ENCODE measurements at regions not wholly inside any gene's neighbourhood (a gene's known extent, or its start where the extent isn't known, plus 50 kb on each side); places are given as distances from the start of the nearest gene placed in this dataset.

DNA sequence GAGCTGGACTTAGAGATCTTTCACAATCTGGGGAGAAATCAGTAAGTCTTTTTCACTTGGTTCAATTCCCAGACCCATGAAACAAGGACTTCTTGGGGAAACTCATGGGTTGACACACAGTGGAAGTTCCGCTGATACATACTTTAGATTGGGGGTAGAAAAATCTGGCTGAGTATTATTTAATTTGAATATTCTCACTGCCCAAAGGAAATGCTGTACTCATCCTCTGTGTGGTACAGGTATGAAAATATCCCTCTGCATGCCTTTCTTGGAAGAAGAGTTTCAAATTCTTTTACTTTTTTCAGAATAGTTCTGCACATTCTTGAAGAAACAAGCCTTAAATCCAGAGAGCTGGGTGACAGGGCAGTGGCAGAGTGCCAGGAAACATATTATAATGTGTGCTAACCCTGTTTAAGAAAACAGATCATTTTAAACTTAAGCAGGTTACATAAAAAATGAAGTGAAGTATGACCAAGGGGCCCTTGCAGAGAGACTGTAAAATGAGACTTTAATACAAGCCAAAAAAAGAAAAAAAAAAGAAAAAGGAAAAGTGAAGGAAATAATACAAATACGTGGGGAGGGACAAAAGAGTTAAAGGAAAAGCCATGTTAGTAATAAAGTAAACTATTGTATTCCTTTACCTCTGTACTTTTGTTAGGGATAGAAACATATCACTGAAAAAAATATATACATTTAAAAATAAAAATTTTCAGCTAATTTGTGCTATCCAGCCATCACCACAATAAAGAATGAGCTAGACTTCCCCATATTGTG, 173.4 kb upstream of the NR3C1 start:
- DNase-seq (ENCODE audit: extremely low read depth in 1 of 11, low read depth in 9 of 11, low spot score in 4 of 11), result peak; percentile 33 to 67 (median 53)

DNA sequence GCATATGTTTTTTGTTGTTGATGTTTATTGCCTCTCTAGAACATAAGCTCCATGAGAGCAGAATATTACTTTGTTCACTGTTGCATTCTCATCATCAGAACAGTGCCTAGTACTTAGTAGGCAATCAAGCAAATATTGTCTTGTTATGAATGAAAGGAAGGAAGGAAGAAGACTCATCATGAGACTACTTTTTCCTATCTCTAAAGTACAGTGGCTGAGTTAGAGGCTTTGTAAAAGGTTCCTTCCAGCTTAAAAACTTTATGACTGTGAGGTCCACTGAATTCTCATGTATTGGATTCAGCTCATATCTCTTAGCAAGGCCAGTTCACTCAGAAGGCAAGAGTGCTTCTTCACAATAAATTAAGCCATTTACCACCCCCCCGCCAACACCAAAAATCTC, 171.8 kb upstream of the NR3C1 start:
- DNase-seq (ENCODE audit: extremely low read depth in 1 of 11, low read depth in 9 of 11, low spot score in 4 of 11), result no peak

DNA sequence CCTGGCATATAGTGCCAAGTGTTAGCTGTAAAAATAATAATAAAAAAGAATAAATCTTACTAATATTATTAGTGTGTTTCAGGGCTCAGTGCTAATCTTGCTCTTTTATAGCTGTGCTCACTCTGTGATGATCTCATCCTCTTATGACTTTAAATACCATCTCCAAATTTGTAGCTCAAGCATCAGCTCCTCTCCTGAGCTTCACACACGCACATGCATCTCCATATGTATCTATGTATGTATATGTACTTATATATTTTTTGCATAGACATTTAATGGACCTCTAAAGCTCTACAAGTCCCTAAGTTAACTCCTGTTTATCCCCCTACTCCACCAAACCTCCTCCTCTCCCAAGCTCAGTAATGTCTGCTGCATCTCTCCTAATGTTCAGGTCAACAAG, 170.8 kb upstream of the NR3C1 start:
- no peak for DNase-seq (ENCODE audit: extremely low read depth in 1 of 11, low read depth in 9 of 11, low spot score in 4 of 11)

- no peak for DNase-seq (ENCODE audit: extremely low read depth in 1 of 11, low read depth in 9 of 11, low spot score in 4 of 11)
Observed at GRCh38 chr5:143573568-143574170, 170.2 kb upstream of the NR3C1 start.

- DNase-seq (ENCODE audit: extremely low read depth in 1 of 11, low read depth in 9 of 11, low spot score in 4 of 11), result no peak
Observed at GRCh38 chr5:143572671-143573070, 169.2 kb upstream of the NR3C1 start.

DNA sequence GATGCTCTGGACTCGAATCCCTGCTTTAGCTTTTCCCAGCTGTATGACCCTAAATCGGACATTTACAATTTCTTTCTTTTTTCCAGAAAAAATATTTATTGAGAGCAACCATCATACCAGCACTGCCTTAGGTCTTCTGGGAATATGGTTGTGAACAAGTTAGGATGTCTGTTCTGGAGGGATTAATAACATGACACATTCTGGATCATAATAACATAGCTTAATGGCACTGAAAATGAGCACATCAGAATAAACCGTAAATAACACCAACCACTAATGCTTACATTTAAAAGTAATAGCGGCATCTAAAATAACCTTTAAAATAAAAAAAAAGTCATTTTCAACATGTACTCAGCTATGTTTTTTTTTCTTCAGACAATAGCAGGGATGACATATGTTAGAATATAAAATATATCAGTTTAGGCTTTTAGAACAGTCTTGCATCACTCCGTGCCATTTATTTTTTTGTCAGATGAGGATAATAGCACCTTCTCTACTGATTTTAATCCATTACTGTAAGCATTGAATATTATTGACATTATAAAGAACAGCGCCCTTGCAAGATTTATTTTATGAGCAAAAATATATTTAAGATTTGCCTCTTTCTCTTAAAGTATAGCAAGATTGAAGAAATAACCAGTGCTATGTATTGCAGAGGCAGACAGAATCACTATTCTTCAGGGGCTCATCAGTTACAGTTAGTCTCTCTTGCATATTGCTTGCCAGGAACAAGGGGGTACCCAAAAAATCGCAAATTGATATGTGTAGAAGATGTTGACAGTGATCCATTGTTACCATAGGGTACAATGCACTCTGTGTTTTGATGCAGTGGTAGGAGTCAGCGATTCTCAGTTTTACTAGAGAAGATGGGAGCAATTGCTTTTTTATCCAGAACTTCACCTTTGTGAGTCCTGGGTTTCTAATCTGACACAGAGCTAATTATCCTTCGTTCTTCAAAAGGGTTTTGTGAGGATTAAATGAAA, 168.4 kb upstream of the NR3C1 start:
- no peak for DNase-seq (ENCODE audit: extremely low read depth in 1 of 11, low read depth in 9 of 11, low spot score in 4 of 11)

DNA sequence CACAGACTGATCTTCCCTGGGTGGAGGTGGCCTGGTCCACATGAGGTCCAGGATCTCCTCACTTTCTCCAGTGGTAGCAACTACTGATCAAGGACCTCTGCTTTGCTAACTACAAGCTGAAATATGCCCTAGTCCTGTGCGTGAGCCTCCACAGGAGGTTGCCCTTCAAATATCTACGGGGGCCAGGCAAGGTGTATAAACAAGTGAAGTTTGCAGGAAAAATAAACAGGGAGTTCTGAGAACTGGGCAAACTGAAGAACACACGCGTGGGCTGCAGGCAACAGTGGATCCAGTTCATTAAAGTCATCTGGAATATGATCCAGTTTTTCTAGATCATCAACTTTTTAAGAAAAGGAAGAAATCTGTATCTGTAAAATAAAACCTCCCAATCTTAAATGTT, 167.5 kb upstream of the NR3C1 start:
- DNase-seq (ENCODE audit: extremely low read depth in 1 of 11, low read depth in 9 of 11, low spot score in 4 of 11), result no peak

DNA sequence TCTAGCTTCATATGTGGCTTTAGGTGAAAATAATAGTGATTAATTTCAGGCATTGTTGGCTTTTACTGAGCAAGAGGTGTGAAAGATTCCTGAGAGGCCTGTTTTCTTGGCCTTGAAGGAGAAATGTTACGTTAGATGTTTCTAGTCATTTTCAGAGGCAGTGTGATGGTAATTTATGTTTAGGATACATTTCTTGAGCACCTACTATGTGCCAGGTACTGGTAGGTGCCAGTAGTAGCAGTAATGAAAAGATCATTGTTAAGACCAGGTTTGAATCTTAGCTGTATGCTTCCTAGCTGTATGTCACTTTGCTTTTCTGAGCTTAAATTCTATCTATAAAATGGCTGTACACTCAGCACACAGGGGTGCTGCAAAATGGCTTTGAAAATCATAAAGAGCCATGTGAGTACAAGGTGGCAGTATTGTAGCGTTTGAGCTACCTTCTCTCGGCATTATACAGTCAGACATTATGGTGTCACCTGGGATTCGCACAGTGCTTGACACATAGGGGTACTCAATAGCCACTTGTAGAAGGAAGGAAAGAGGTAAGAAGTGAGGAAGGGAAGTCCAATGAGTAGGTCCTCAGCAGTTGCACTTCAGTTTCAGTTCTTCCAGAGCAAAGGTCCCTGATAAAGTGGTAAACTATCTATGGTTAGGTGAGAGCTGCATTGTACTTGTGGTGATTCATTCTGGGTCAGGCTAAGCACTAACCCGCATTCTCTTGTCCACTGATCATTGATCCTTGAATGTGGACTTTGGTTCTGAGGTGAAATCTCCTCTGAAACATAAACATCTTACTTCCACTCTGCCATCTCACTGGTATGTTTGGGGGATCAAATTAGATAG, 166.5 kb upstream of the NR3C1 start:
- DNase-seq (ENCODE audit: extremely low read depth in 1 of 11, low read depth in 9 of 11, low spot score in 4 of 11), result no peak

DNA sequence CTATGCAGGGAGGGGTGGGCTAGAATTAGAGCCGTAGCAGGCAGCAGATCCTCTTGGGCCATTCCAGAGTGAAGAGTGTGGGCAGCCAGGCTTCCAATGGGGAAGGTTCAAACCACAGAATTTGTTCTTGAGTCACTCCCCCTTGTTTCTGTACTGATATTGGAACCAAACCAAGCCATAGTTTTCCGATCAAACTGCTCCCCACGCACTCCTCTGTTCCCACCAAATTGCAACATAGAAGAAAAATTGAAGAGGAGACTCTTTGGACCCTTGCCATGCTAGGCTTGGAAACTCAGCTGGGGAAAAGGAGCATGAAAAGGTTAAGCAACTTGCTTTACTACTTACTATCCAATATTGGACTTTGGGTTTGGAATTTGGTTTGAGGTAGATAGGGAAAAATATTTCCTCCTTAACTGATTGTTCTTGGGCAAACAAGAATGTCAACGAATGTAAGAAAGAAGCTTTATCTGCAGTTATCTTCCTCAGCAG, 165.8 kb upstream of the NR3C1 start:
- no peak for DNase-seq (ENCODE audit: extremely low read depth in 1 of 11, low read depth in 9 of 11, low spot score in 4 of 11)

- no peak for DNase-seq (ENCODE audit: extremely low read depth in 1 of 11, low read depth in 9 of 11, low spot score in 4 of 11)
Observed at GRCh38 chr5:143567583-143568504, 164.4 kb upstream of the NR3C1 start.

- DNase-seq (ENCODE audit: extremely low read depth in 1 of 11, low read depth in 9 of 11, low spot score in 4 of 11), result no peak
Observed at GRCh38 chr5:143566139-143566538, 162.7 kb upstream of the NR3C1 start.

DNA sequence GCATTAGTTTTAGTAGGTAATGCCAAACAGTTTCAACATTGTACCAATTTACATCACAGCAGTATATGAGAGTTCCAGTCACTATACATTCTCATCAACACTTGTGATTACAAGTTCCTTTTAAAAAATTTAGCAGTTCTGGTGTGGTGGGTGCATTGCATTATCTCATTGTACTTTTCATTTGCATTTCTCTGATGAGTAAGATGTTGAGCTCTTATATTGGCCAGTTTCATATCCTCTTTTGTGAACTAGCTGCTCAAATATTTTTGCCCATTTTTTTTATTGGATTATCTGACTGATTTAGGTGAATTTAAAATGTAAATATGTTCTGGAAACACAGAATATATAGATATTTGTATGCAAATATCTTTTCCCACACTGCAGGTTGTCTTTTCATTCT, 160.9 kb upstream of the NR3C1 start:
- DNase-seq (ENCODE audit: extremely low read depth in 1 of 11, low read depth in 9 of 11, low spot score in 4 of 11), result no peak

- DNase-seq (ENCODE audit: extremely low read depth in 1 of 11, low read depth in 9 of 11, low spot score in 4 of 11), result no peak
Observed at GRCh38 chr5:143562935-143563334, 159.4 kb upstream of the NR3C1 start.

DNA sequence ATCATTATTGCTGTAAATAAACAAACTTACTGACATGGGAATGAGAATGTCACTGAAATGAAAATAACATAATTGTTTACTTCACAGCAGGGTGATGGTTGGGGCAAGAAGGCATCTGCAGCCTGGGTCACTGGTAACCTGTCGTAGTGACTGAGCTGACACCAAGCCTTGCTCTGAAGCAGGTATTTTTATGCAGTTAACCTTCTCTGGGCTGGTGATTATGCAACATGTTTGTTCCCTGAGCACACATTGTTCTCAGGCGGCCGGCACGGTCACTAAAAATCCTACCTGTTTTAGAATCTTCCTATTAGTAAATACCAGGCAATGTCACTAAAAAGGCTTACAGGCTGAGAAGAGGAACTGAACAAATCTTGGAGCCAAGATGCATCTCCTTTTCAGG, 157.7 kb upstream of the NR3C1 start:
- no peak for DNase-seq (ENCODE audit: extremely low read depth in 1 of 11, low read depth in 9 of 11, low spot score in 4 of 11)

DNA sequence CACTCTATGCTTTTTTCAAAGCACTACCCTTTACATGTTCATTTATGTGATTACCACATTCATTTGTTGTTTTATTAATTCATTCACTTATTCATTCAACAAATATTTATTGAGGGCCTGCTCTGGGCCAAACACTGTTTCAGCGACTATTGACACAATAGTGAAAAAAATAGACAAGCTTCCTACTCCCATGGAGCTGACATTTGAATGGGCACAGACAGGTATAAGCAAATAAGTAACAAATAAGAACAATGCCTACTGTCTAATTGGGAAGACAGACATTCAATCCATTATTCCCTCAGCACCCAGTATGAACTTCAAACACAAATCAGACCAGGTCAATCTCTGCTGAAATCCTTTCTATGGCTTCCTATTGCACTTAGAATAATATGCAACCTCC, 156.9 kb upstream of the NR3C1 start:
- no peak for DNase-seq (ENCODE audit: extremely low read depth in 1 of 11, low read depth in 9 of 11, low spot score in 4 of 11)

GRCh38 chr5:143559586-143560109, 156.2 kb upstream of the NR3C1 start:
- DNase-seq (ENCODE audit: extremely low read depth in 1 of 11, low read depth in 9 of 11, low spot score in 4 of 11), result no peak

DNA sequence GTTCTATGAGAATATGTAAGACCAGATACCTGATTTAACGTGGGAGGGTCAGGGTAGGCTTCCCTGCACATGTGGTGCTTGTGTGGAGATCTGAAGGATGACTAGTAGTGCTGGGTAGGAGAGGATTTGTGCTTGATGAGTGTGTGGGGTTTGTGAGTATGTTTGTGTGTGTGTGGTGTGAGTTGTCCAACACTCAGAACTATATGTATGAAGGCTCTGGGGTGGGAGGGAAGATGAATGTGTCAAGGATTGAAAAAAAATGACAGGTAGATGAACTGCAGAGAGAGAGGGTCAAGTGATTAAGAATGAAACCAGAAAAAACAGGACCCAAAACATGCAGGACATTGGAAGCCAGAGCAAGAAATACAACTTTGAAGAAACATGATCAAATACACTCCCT, 154.6 kb upstream of the NR3C1 start:
- DNase-seq (ENCODE audit: extremely low read depth in 1 of 11, low read depth in 9 of 11, low spot score in 4 of 11), result no peak

All from renal cortex interstitium (tissue), 11 donors.